ENCODE measurements at regions not wholly inside any gene's neighbourhood (a gene's known extent, or its start where the extent isn't known, plus 50 kb on each side); places are given as distances from the start of the nearest gene placed in this dataset.

DNA sequence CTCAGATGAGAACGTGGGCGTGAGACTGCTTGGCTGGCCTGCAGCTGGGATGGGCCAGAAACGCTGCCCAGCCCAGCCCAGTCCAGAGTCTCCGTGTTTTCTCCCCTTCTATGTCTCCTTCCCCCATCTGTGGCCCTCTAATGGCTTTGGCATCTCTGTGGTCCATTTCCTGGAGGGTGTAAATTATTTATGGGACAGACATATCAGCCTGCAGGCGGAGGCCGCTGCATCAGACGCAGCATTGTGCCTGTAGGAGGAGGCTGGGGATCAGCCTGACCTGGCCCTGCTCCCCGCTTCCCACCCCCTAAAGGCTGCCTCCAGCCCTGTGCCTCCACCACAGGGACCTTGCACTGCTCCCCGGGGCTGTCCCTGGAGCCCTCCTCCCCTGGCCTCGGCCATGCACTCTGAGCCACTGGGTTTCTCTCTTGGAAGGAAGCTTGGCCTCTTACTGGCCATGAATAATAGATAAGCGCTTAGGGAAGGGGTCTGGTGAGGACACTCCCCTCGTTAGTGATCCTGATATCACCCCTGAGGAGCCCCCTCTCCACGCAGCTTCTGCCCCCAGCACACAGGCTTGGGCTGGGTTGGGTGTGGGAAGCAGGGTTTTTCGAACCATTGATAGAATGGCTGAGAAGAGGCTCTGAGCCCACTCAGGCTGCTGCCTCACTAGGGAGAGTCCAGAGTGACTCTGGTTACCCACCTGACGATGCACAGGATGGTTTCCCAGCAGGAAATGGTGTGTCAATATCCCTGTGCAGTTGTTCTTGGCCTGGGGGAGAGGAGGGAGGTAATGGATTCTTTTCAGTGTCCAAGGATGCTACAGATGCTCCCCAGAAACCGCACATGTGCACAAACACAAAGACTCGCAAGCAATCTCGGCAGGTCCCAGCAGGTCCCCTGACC, 185.5 kb downstream of the MYCN start:
- DNase-seq, result no peak

DNA sequence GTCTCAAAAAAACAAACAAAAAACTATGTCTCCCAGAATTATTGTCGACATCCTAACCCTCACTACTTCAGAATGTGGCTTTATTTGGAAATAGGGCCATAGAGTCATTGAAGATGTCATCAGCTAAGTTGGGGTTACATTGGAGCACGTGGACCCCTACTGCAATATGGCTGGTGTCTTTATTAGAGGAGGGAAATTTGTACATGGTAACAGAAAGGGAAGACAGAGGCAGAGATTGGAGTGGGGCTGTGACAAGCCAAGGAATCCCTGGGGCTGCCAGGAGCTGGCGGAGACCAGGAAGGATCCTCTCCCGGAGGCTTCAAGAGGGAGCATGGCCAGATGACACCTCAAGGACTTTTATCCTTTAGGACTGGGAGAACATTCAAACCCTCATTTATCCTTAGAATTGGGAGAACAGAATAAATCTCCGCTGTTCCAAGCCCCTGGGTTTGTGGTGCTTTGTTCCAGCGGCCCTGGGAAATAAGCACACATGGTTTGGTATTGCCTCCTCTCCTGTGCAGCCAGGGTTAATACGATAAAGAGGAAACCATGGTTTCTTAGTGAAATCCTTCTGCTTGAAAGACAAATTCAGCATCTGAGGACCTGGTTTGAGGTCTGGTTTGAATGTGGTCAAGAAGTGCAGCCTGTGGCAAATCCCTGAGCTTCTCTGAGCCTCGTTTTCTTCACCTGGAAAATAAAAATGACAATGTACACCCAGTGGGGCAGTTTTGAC, 184.7 kb downstream of the MYCN start:
- no peak for DNase-seq

DNA sequence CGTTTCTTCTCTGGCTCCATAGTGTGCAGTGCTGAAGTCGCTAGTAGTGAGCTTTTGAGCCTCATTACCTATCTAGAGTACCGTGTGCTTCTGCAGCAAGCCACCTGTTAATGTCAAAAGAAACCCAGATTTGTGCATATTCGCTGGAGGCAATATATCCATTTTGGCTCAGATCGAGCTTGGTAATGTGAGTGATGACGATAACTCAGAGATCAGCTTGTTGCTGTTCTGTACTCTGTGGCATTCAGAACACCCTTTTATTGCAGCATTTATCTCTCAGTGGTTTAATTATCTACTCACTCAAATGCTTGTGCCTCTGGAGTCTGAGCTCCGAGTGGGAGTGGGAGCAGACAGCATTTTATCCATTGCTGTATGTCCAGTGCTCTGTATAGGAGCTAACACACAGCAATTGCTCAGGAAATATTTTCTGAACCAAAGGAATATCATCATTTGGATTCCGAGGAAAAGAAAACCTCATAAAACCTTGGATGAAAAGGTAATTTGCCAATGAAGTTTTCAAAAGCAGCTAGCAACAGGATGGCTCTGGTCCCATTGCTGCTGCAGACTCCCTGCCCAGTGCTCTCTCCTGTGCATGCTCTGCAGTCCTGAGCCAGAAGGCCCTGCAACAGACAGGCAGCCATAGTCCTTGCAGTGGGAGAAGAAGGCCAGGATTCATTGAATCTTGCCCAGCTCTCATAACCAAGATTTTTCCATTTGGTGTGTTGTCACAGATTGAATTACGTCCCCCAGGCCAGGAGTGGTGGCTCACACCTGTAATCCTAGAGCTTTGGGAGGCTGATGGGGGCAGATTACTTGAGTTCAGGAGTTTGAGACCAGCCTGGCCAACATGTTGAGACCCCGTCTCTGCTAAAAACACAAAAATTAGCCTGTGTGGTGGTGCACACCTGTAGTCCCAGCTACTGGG, 183.8 kb downstream of the MYCN start:
- DNase-seq, result no peak

DNA sequence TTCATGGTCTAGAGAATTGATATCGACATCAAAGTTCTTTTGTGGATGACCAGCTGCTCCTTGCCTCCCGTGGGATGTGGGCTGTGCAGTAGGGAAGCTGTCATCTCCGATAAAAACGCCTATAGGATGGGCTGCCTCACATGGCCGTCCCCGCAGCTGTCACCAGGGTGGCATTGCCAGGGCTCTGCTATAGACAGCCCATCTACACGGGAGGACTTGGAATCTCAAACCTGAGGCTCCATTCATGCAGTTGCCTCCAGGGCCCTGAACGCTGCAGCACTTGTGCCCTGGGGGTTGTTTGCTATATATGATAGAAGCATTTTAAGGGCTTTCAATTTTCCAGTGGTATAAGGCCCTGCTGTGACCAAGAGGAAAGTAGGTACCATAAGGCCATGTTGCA, 183.1 kb downstream of the MYCN start:
- no peak for DNase-seq

DNA sequence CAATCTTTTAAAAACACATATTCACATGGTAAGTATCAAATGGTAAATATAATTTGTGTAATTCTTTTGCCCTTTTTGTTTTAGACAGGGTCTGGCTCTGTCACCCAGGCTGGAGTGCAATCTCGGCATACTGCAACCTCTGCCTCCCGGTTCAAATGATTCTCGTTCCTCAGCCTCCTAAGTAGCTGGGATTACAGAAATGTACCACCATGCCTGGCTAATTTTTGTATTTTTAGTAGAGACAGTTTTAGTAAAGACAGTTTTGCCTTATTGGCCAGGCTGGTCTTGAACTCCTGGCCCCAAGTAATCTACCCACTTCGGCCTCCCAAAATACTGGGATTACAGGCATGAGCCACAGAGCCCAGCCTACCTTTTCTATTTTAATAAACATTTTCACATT, 182.2 kb downstream of the MYCN start:
- no peak for DNase-seq

DNA sequence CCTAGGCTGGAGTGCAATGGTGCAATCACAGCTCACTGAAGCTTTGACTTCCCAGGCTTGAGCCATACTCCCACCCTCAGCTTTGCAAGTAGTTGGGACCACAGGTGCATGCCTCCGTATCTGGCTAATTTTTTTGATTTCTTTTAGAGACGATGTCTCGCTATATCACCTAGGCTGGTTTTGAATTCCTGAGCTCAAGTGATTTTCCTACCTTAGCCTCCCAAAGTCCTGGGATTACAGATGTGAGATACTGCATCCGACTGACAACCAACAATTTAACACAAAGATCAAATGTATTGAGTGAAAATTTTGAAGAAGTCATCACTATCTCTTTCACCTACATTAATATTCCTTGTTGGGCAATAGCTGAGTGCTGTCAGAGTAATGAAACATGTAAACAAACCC, 181.6 kb downstream of the MYCN start:
- no peak for DNase-seq

DNA sequence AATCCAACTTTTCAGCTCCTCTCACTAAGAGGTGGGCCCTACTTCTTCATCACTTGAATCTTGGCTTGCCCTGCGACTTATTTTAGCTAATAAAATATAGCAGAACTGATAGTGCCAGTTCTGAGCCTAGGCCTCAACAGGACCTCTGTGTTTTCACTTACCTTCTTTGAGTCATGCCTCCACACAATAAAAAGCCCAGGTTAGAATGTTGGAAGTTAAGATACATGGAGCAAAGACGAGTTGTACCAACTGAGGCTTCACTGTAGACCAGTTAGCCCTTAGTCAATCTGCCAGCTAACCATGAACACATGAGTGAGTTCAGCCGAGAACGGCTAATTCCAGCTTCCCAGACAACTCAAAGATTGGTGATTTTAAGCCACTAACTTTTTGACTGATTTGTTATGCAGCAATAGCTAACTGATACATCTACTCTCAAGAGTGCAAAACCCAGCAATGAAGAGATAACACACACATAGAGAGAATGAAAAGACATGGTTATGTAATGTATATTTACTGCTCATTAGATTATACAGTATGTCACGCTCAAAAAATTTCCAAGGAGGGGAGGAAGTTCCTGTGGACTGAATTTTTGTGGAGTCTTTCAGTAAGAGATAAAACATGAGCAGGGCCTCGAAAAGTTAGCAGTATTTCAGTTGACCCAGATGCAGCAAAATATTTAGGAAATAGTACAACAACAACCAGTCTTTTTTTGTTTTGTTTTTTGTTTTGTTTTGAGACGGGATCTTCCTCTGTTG, 181.1 kb downstream of the MYCN start:
- no peak for DNase-seq

DNA sequence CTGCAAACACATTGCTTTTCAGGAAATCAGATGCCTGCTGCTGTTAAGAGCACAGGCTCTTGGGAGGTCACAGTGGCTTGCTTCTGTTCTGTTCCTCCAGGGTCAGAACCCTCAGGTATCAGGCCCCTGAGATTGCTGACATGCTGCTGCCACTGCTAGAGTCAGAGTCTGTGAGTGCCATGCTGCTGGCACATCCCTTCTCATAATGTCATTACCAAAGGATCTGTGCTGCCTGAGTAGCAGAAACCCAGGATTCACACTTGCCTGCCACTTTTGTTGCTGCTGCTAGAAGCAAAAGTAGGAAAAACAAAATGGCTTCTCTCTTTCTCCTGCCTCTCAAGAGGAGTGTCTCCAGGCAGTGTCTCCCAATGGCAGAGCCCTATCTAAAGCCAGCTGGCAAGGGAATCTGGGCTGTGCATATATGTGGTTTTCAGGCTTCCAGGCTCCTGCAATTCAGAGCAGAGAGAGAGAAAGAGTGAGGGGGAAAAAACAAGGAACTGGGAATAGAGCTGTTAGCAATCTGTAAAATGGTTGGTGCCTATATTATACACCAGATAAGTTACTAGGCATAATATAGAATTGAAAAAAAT, 180.3 kb downstream of the MYCN start:
- DNase-seq, result no peak

DNA sequence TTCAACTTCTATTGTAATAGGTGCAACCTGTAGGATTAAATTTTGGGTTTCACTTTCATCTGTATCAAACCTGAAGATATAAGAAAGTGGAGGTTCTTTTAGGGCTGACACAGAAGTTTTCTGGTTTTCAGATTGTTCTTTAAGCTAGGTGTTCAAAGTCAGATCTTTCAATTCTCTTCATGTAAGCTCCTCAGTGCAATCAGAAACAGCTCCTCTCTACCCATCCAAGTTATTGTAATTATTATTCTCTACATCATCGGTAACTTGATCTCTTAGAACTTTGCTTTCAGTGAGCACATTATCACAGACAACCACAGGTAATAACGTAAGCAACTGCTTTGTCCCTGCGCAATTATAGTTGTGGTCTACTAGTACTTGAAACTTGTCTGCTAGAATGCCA, 179.4 kb downstream of the MYCN start:
- DNase-seq, result no peak

DNA sequence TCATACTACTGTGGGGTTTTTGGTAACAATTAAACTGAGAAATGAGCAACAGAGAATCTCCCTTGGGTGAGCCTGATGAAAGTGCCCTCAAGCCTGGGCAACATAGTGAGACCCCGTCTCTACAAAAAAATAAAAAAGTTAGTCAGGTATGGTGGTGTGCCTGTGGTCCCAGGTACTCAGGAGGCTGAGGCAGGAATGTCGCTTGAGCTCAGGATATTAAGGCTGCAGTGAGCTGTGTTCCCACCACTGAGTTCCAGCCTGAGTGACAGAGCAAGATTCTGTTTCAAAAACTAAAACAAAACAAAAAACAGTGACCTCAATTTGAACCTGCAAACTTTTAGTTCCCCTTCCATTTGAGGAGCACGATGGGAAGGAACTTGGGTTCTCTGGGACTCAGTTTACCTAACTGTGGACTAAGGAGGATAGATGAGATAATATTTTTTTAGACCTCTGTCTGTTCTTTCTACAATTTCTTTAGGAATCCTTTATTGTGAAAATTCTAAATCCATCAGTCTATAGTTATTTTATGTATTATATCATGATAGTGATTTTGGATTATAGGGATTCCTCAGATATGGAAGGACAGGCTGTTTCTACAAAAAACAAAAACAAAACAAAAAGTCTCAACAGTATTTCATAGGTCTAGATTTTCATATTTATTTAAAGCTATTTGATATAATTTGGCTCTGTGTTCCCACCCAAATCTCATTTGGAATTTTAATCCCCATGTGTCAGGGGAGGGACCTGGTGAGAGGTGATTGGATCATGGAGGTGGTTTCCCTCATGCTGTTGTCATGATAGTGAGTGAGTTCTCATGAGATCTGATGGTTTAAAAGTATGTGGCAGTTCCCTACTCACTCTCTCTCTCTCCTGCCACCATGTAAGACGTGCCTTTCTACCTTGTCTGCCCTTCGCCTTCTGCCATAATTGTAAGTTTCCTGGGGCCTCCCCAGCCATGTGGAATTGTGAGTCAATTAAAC, 178.6 kb downstream of the MYCN start:
- no peak for DNase-seq

DNA sequence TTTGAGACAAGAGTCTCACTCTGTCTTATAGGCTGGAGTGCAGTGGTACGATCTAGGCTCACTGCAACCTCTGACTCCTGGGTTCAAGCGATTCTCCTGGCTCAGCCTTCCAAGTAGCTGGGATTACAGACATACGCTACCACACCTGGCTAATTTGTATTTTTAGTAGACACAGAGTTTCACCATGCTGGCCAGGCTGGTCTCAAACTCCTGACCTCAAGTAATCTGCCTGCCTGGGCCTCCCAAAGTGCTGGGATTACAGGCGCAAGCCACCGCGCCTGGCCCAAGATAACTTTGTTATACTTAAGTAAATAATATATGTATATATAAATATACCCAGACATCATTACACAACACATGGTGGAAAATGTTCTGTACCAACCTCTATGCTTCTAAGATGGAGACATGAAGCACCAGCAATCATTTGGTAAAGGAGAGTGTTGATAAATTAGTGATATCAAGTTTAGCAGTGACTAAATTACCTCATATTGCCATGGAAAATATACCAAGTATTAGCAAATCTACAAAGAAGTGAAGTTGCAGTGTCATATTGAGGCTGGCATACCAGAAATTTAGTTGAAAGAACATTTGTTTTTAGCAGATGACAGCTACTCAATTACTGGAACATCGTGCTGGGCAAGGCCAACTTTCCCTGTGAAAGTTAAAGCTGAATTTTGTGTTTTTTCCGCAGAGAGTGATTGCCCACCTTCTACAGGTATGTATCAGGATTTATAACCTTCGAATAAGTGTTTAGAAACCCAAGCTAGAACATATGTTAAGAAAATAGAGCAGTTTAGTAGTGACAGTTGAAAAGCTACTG, 177.7 kb downstream of the MYCN start:
- DNase-seq, result no peak

DNA sequence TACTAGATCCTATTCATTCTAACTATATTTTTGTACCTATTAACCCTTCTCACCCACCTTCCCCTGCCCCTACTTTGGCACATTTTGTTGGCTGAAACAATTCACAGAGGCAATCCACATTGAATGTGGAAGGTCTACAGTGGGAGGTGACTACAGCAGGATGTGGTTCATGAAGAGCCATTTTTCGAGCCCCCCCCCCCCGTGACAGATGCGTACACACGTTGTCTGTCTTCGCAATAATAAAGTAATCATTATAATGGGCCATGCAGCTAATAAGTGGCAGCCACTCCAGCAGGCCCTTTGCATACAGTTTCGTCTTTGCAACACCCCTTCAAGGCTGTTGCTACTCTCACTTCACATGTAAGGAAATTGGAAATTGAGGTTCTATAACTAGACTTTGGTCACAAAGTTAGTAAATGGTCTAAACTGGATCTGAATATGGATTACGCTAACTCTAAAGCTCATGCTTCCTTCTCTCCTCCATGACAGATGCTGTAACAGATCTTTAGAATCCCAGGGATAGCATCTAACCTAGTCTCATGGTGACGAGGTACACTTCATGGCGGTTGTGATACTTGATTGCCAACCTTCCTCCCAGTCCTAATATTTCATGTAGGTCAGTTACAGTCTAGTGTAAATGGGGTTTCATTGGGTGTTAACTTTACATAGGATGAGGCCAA, 176.8 kb downstream of the MYCN start:
- DNase-seq, result no peak

DNA sequence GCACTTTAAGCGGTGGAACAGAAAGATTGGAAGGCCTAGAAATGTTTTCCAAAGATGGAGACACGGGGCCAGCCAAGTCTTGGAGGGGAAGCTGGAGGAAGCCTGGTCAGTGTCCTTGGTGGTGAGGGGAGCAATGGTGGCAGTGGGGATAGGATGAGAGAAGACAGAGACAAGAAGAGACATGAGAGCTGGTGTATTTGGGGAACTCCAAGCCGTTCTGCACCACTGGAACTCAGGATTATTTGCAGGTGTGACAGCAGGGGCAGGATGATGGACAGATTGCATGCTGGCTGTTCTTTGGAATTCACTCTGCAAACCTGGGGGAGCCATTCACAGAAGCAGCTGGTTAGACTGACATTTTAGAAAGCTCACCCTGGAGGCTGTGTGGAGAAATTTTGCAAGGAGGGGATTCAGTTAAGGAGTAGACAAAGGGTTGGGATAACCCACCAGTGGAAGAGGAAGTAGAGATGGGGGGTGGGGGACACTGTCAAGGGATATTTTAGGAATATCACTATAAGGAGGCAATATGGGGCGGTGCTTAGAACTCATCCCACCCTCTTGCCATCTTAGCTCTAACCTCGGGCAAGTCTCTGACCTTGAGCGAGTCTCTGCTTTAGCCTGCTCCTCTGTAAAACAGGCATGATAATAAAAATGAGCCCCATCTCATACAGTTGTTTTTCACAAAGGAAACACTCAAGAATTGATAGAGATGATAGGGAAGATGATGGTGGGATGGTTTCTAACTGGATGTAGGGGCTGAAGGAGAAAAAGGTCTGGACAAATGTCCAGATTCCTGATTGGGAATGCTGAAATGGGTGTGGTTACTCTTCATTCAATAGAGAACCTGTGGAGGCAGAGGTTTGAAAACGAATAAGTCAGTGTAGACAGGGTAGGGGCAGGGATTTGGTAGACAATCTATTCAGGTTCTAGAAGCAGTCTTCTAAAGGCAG, 175.8 kb downstream of the MYCN start:
- no peak for DNase-seq

DNA sequence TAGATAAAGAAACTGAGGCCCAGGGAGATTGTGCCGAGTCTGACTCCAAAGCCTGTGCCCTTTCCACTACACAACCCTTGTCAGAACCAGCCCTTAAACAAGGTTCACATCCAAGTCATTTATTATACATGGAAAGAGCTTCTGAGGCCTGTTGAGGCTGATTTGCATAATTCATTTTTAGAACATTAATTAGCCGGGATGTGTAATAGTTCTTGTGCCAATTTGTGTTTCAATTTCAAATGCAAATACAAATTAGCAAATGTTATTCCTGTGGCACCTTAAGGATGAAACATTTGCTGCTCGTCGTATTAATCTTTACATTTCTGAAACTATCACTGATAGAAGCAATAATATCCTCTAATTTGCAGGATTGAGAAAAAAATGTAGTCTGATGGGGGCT, 174.9 kb downstream of the MYCN start:
- no peak for DNase-seq

DNA sequence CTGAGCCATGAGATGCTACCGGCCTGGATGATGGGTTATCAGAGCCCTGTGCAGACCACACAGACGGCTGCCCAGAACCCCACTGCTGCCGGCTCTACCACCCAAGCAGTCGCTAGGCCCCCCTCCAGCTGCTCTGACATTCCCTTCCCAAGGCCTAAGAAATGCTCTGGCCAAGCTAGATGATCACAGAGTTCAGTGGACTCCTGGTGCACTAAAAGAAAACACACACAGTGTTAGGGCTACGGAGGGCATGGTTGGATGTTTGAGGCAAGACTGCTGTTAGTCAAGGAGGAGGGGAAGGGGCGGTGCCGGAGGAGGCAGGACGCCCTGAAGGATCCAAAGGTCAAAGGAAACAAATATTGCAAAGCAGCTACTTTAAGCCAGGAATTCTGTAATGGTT, 174.5 kb downstream of the MYCN start:
- DNase-seq, result no peak

DNA sequence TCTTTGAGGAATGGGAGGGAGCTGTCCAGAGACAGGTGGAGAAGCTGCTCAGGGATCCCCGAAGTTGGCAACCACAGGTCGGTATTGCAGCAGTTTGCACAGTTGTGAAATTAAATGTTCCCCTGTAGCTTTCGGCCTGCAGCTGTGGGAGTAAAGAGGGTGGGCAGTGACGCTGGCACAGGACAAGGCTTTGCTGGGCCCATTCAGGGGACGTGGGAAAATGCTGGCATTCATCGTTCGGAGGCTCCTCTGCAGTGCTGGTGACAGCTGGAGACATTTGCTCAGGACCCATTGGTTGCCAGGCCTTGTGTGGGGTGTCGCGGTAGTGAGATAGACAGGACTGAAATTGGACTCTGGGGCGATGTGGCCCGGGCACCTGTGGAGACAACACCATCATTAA, 173.7 kb downstream of the MYCN start:
- DNase-seq, result no peak

DNA sequence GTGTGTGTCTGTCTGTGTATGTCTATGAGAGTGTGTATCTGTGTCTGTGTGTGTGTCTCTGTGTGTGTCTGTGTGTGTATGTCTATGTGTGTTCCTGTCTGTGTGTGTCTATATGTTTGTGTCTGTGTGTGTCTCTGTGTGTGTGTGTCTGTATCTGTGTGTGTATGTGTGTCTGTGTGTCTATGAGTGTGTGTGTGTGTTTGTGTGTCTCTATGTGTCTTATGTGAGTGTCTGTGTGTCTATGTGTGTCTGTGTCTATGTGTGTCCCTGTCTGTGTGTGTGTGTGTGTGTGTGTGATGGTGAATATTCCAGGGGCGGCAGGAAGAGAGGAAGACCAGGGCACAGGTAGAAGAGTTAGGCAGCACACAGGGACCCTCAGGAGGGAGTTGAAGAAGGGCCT, 173.2 kb downstream of the MYCN start:
- no peak for DNase-seq

DNA sequence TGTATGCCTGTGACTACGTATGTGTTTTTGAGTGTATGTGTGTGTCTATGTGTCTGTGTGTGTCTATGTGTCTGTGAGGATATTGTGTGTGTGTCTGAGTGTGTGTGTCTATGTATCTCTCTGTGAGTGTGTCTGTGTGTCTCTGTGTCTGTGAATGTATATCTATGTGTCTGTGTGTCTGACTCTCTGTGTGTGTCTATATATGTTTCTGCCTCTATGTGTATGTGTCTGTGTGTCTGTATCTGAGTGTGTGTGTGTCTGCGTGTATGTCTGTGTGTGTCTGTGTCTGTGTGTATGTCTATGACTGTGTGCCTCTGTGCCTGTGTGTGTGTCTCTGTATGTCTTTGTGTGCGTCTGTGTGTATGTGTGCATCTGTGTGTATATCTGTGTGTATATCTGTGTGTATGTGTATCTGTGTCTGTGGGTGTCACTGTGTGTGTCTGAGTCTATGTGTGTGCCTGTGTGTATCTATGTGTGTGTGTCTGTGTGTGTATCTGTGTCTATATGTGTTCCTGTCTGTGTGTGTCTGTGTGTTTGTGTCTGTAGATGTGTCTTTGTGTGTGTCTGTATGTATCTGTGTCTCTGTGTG, 172.7 kb downstream of the MYCN start:
- DNase-seq, result no peak
